Upper lobe of left lung (tissue), 6 donors: ENCODE measurements at regions not wholly inside any gene's neighbourhood (a gene's known extent, or its start where the extent isn't known, plus 50 kb on each side); places are given as distances from the start of the nearest gene placed in this dataset.

Source experiments
- ATAC-seq, 2 donors: fragments of 200-7000 bp; cut with Tn5 transposase; one replicate each; pipeline ENCODE4 v1.9.1; 2022; ENCODE audit warnings: mild to moderate bottlenecking in 2 of 2, moderate library complexity in 2 of 2; ENCODE audit not compliant: low FRiP score in 2 of 2
- DNase-seq, 2 donors: peaks; one replicate each; pipeline ENCODE4 v3.0.0-alpha.2; 2019 to 2020
- H3K27ac ChIP-seq, 4 donors: fragments of 200-600 bp; sonication (generic); one replicate each; pipeline ENCODE4 v1.5.1; 2016 to 2019
- H3K27me3 ChIP-seq, 4 donors: fragments of 200-600 bp; sonication (generic); one replicate each; pipeline ENCODE4 v1.5.1; 2017 to 2019
- H3K36me3 ChIP-seq, 4 donors: fragments of 200-600 bp; sonication (generic); one replicate each; pipeline ENCODE4 v1.5.1; 2016 to 2019
- H3K4me1 ChIP-seq, 4 donors: fragments of 200-600 bp; sonication (generic); one replicate each; pipeline ENCODE4 v1.5.1; 2018 to 2019
- H3K4me3 ChIP-seq, 4 donors: fragments of 200-600 bp; sonication (generic); one replicate each; pipeline ENCODE4 v1.5.1; 2017 to 2019; ENCODE audit warnings: mild to moderate bottlenecking in 2 of 4, moderate library complexity in 1 of 4
- H3K9me3 ChIP-seq, 4 donors: fragments of 200-600 bp; sonication (generic); one replicate each; pipeline ENCODE4 v1.5.1; 2018 to 2019
- EP300 ChIP-seq, 4 donors: sonication (generic); formaldehyde crosslinking; IDR thresholded peaks; one replicate each; pipeline ENCODE4 v1.5.1; 2017; ENCODE audit warnings: antibody characterized with exemption in 4 of 4, control low read depth in 2 of 4
- POLR2A ChIP-seq, 4 donors: fragments of 450-650 bp; IDR thresholded peaks; one replicate each; pipeline ENCODE4 v1.5.1; 2016 to 2017; ENCODE audit warnings: antibody characterized with exemption in 4 of 4, mild to moderate bottlenecking in 2 of 4
- POLR2AphosphoS5 ChIP-seq, 2 donors: sonication (generic); formaldehyde crosslinking; IDR thresholded peaks; one replicate each; pipeline ENCODE4 v1.5.1; 2017; ENCODE audit warnings: antibody characterized with exemption in 2 of 2
- WGBS, 2 donors: methylation state at CpG; one replicate each; pipeline ENCODE4 v1.1.5; 2017 to 2018; 5-methylcytosine and 5-hydroxymethylcytosine counted together
- TF ChIP-seq, protein P1 (sequence below), 6 experiments: fragments of 450-650 bp in 4 of 6; fragments of 200-600 bp in 2 of 6; sonication (generic) in 2 of 6; IDR thresholded peaks; one replicate each; pipeline ENCODE4 v1.5.1; 2016 to 2019; ENCODE audit warnings: antibody characterized with exemption in 6 of 6
- donor health status: DM: no; HTN: no; CAD: no; lungs with moderate emphysema.
- donor health status: DM: no; HTN: yes; CAD: no; lungs with severe emphysema.

DNA sequence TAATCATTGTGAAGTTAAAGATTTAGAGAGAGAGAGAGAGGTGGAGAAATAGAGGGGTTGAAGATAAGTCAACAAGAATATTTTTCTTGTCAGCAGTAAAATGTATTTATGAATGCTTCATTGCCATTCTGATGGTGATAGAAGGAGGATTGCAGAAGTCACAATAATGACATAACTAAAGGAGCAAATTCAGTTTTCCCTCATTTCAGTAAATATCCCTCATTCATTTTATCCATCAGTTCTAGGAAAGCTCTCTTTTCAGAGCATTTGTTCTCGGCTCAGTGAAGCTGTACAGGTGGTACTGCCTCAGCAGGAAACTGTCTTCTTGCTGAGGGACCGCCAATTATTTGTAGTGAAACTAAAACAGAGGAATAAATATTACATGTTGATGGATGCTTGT lies 681.4 kb downstream of the CETN3 start:
- no peak for DNase-seq
- WGBS, 2 donors: 55 to 67% methylated on average over 2 of the region's 2 CpGs

DNA sequence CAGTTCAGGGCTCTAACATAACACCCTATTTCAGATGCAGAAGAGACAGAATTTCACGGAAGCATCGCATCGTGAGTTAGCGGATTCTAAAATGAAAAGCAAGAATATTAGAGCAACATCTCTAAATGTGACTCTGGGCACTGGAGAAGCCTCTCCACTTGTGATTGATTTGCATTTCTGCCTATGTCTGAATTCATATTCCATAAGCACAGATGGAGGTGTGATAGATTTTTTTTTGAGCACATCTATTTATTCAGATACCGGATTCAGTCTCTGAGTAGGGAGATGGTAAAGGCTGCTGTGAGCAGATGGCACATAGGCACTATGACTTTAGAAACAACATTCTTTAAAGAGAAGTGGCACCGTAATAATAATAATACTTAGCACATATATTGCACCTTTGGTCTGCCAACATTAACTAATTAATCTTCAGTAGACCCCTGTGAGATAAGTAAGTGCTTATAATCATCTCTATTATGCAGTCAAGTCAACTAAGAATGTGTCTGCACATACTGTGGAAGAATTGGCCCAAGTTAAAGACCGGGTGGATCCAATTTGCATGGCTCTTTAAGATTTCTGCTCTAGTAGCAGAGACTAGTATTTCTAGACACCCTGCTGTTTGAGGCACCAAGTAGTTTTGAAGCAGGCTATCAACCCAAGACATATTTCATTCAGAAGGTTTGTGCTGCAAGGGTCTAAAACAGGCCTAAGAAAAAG lies 685.0 kb downstream of the CETN3 start:
- H3K27me3 ChIP-seq: no peaks in the 10 kb centered on the region
- WGBS, 2 donors: 94 to 97% methylated on average over 7 of the region's 7 CpGs
- ATAC-seq: no peak
- TF ChIP-seq POLR2AphosphoS5 (IDR thresholded peaks at IDR 0.05): no peak
- TF ChIP-seq EP300 (IDR thresholded peaks at IDR 0.05): no peak
- TF ChIP-seq POLR2A (IDR thresholded peaks at IDR 0.05): no peak
- TF ChIP-seq, protein P1, sequence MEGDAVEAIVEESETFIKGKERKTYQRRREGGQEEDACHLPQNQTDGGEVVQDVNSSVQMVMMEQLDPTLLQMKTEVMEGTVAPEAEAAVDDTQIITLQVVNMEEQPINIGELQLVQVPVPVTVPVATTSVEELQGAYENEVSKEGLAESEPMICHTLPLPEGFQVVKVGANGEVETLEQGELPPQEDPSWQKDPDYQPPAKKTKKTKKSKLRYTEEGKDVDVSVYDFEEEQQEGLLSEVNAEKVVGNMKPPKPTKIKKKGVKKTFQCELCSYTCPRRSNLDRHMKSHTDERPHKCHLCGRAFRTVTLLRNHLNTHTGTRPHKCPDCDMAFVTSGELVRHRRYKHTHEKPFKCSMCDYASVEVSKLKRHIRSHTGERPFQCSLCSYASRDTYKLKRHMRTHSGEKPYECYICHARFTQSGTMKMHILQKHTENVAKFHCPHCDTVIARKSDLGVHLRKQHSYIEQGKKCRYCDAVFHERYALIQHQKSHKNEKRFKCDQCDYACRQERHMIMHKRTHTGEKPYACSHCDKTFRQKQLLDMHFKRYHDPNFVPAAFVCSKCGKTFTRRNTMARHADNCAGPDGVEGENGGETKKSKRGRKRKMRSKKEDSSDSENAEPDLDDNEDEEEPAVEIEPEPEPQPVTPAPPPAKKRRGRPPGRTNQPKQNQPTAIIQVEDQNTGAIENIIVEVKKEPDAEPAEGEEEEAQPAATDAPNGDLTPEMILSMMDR (IDR thresholded peaks at IDR 0.05): no peak
- DNase-seq: no peak
- H3K27ac ChIP-seq: no peak overlapping the region
- no peaks in the 10 kb centered on the region for H3K4me1 ChIP-seq
- H3K9me3 ChIP-seq: no peaks in the 10 kb centered on the region
- H3K4me3 ChIP-seq: no peak overlapping the region
- H3K36me3 ChIP-seq: no peaks in the 10 kb centered on the region

More for the DNA sequence above, 681.4 kb downstream of the CETN3 start:
- no peaks in the 10 kb centered on the region for H3K9me3 ChIP-seq
- no peak for ATAC-seq
- H3K4me1 ChIP-seq: no peaks in the 10 kb centered on the region
- no peaks in the 10 kb centered on the region for H3K27me3 ChIP-seq
- H3K4me3 ChIP-seq: no peak overlapping the region
- no peaks in the 10 kb centered on the region for H3K36me3 ChIP-seq
- TF ChIP-seq, protein P1 (IDR thresholded peaks at IDR 0.05): no peak
- TF ChIP-seq POLR2AphosphoS5 (IDR thresholded peaks at IDR 0.05) (no peak), POLR2A (IDR thresholded peaks at IDR 0.05) (no peak), EP300 (IDR thresholded peaks at IDR 0.05) (no peak)
- H3K27ac ChIP-seq: no peak overlapping the region

DNA sequence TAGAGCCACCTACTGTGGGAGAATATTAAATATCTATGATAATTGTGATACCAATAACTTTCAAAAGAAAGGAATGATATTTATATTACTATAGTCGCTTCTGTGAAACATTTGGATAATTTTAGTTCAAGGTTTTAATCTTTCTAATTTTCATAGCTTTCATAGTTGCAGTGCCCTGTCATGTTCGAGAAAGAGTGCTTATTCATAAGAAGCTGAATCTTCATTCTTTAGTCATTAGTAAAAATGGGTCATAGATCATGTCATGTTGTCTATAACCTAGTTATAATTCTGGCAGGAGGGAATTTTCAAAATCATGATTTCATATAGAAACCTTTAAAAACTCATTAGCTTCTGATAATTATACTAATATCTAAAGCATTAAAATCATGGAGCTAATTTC lies 685.6 kb downstream of the CETN3 start:
- Histone ChIP-seq H3K4me1 (no peaks in the 10 kb centered on the region), H3K4me3 (no peak overlapping the region), H3K36me3 (no peaks in the 10 kb centered on the region), H3K9me3 (no peaks in the 10 kb centered on the region), H3K27ac (no peak overlapping the region), H3K27me3 (no peaks in the 10 kb centered on the region)
- WGBS, 2 donors: 82 to 84% methylated on average over 2 of the region's 2 CpGs
- DNase-seq: no peak
- no peak for ATAC-seq
- TF ChIP-seq POLR2A (IDR thresholded peaks at IDR 0.05) (no peak), EP300 (IDR thresholded peaks at IDR 0.05) (no peak), POLR2AphosphoS5 (IDR thresholded peaks at IDR 0.05) (no peak)
- TF ChIP-seq, protein P1 (IDR thresholded peaks at IDR 0.05): no peak

DNA sequence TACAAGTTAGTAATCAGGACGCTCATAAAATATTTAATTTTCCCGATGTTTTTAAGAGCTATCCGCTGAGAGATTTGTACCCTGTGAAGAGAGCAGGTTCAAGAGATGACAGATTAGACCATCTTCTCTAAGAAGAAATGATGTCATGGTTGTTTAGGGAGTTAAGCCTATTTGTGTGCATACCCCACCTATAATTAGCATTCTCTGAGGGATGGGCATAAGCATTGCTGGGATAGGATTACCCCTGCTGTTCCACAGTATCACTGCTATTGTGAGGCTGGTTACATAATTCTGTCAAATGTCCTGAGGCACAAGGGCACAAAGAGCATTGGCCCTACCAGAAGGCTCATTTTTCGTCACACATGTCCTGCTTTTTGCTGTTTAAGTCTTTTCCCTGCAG lies 687.0 kb downstream of the CETN3 start:
- no peak for DNase-seq
- no peak for ATAC-seq
- H3K4me3 ChIP-seq: no peak overlapping the region
- no peaks in the 10 kb centered on the region for H3K9me3 ChIP-seq
- no peak for TF ChIP-seq POLR2A (IDR thresholded peaks at IDR 0.05)
- no peak for TF ChIP-seq POLR2AphosphoS5 (IDR thresholded peaks at IDR 0.05)
- TF ChIP-seq, protein P1 (IDR thresholded peaks at IDR 0.05): no peak
- TF ChIP-seq EP300 (IDR thresholded peaks at IDR 0.05): no peak
- H3K4me1 ChIP-seq: no peaks in the 10 kb centered on the region
- H3K36me3 ChIP-seq: no peaks in the 10 kb centered on the region
- H3K27me3 ChIP-seq: no peaks in the 10 kb centered on the region
- no peak overlapping the region for H3K27ac ChIP-seq
- WGBS, 2 donors: 84 to 87% methylated on average over 4 of the region's 4 CpGs

DNA sequence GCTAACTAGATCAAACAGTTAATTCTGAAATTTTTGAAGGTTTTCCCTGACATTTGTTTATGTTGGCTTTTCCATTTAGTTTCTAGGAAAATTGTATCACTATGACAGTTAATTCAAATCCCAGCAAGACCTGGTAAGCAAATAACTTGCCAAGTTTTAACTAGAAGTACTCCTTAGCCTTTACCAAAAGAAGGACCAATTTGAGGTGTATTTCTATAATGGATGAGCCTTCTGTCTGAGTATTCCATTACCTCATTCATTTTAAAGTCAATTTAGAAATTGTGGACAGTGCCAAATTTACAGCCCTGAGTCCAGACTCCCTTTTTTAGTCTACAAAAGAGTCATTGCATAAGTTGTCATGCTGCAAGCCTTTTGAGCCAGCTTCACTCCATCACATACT lies 687.6 kb downstream of the CETN3 start:
- no peak for DNase-seq

More for the DNA sequence above, 687.6 kb downstream of the CETN3 start:
- Histone ChIP-seq H3K4me3 (no peak overlapping the region), H3K27me3 (no peaks in the 10 kb centered on the region), H3K27ac (no peak overlapping the region), H3K9me3 (no peaks in the 10 kb centered on the region), H3K36me3 (no peaks in the 10 kb centered on the region), H3K4me1 (no peaks in the 10 kb centered on the region)
- no peak for ATAC-seq
- TF ChIP-seq, protein P1 (IDR thresholded peaks at IDR 0.05): no peak
- TF ChIP-seq POLR2A (IDR thresholded peaks at IDR 0.05) (no peak), POLR2AphosphoS5 (IDR thresholded peaks at IDR 0.05) (no peak), EP300 (IDR thresholded peaks at IDR 0.05) (no peak)
